Activated CD4-positive, alpha-beta T cell treated with anti-CD3 and anti-CD28 coated beads, Interleukin-2, amount 10 ng/mL, durations not matched to agents 24 days and 14 days (primary cell): ENCODE measurements at regions not wholly inside any gene's neighbourhood (a gene's known extent, or its start where the extent isn't known, plus 50 kb on each side); places are given as distances from the start of the nearest gene placed in this dataset.

Experiments used
- DNase-seq: peaks from one replicate; pipeline ENCODE4 v3.0.0; 2022
- H3K27ac Mint-ChIP-seq: one replicate; pipeline ENCODE4 v1.8.0; 2022; ENCODE audit warnings: mild to moderate bottlenecking, mixed read lengths
- H3K27me3 Mint-ChIP-seq: one replicate; pipeline ENCODE4 v1.8.0; 2022; ENCODE audit warnings: mixed read lengths
- H3K36me3 Mint-ChIP-seq: one replicate; pipeline ENCODE4 v1.8.0; 2022; ENCODE audit warnings: low read depth, mild to moderate bottlenecking, mixed read lengths
- H3K4me1 Mint-ChIP-seq: one replicate; pipeline ENCODE4 v1.8.0; 2021; ENCODE audit warnings: mixed read lengths
- H3K4me3 Mint-ChIP-seq: one replicate; pipeline ENCODE4 v1.8.0; 2022; ENCODE audit warnings: mild to moderate bottlenecking, moderate library complexity, mixed read lengths
- H3K9me3 Mint-ChIP-seq: one replicate; pipeline ENCODE4 v1.8.0; 2021; ENCODE audit warnings: mixed read lengths
- intact Hi-C: fragments of 100-400 bp; cut with micrococcal nuclease; formaldehyde crosslinking; loops from one replicate; pipeline ENCODE4 v1.15.1; 2023

DNA sequence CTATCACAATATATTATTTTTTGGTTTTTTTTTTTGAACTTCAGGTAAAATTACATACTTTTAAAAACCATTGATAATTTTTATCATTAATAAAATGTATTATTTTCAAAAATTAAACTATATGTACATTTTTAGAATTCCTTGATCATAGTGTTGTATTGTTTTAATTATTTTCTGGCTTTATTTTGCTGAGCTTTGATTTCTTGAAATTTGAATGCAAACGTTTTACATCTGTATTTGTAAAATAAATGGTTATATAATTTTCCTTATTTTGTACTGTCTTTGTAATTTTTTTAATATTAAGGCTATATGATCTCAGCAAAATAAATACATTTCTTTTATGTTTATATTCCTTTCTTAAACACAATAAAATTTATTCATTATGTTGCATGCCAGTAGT lies 125.6 kb downstream of the KIF2B start:
- H3K27ac Mint-ChIP-seq = no peak overlapping the region
- H3K36me3 Mint-ChIP-seq = no peaks in the 10 kb centered on the region
- H3K4me3 Mint-ChIP-seq = no peak overlapping the region
- intact Hi-C loops = no loop called here
- no peaks in the 10 kb centered on the region for H3K27me3 Mint-ChIP-seq
- DNase-seq = no peak
- peaks cover 11% of the 10 kb centered on the region for H3K9me3 Mint-ChIP-seq
- no peaks in the 10 kb centered on the region for H3K4me1 Mint-ChIP-seq

- Mint-ChIP-seq H3K27ac (no peak overlapping the region), H3K27me3 (no peaks in the 10 kb centered on the region), H3K36me3 (no peaks in the 10 kb centered on the region), H3K4me3 (no peak overlapping the region), H3K9me3 (peaks cover 15% of the 10 kb centered on the region), H3K4me1 (no peaks in the 10 kb centered on the region)
- no peak for DNase-seq
- intact Hi-C loops = no loop called here
These were observed 126.9 kb downstream of the KIF2B start for GRCh38 chr17:53949473-53950090.

GRCh38 chr17:53950207-53950857 lies 127.6 kb downstream of the KIF2B start:
- Mint-ChIP-seq H3K27me3 (no peaks in the 10 kb centered on the region), H3K4me3 (no peak overlapping the region)
- intact Hi-C loops = no loop called here

DNA sequence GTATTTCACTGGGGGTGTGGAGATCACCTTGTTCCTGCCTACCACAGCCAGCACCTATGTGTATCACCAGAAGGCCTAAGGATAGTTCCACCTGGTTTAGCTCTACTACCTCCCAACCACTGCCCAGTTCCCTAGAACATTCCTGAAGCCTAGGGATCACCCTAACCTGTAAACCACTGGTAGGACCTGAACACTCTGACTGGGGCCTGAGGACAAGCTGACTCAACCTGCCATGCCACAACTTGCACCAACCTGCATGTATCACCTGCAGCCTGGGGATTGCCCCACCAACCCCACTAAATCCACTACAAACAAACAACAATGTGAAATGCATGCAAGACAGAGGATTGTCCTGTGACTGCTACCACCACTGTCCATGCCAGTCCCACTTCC lies 128.1 kb downstream of the KIF2B start:
- no peak for DNase-seq
- no peaks in the 10 kb centered on the region for H3K4me1 Mint-ChIP-seq
- H3K27ac Mint-ChIP-seq = no peak overlapping the region
- no peaks in the 10 kb centered on the region for H3K27me3 Mint-ChIP-seq
- peaks cover 13% of the 10 kb centered on the region for H3K9me3 Mint-ChIP-seq
- H3K4me3 Mint-ChIP-seq = no peak overlapping the region
- H3K36me3 Mint-ChIP-seq = no peaks in the 10 kb centered on the region
- intact Hi-C loops = no loop called here

More at GRCh38 chr17:53950207-53950857, 127.6 kb downstream of the KIF2B start:
- Mint-ChIP-seq H3K36me3 (no peaks in the 10 kb centered on the region), H3K27ac (no peak overlapping the region), H3K4me1 (no peaks in the 10 kb centered on the region), H3K9me3 (peaks cover 11% of the 10 kb centered on the region)
- no peak for DNase-seq

- H3K27ac Mint-ChIP-seq = no peak overlapping the region
- peaks cover 8% of the 10 kb centered on the region for H3K9me3 Mint-ChIP-seq
- no peak overlapping the region for H3K4me3 Mint-ChIP-seq
- no peak for DNase-seq
- no peaks in the 10 kb centered on the region for H3K4me1 Mint-ChIP-seq
- H3K27me3 Mint-ChIP-seq = no peaks in the 10 kb centered on the region
- no peaks in the 10 kb centered on the region for H3K36me3 Mint-ChIP-seq
- intact Hi-C loops = no loop called here
These were observed 148.6 kb downstream of the KIF2B start for GRCh38 chr17:53971361-53971760.

DNA sequence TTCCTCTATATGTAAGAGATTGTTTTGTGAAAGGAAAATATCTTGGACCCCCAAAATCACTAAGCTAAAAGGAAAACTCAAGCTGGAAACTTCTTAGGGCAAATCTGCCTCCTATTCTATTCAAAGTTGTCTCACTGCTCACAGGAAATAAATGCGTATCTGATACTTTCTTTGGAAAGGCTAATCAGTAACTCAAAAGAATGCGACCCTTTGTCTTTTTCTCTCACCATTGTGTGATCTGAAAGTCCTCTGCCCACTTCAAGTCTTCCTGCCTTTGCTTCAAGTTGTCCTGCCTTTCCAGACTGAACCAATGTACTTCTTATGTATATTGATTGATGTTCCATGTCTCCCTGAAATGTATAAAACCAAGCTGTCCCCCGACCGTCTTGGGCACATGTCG lies 157.3 kb downstream of the KIF2B start:
- Mint-ChIP-seq H3K9me3 (peaks cover 11% of the 10 kb centered on the region), H3K36me3 (no peaks in the 10 kb centered on the region), H3K27me3 (no peaks in the 10 kb centered on the region), H3K4me3 (no peak overlapping the region), H3K4me1 (no peaks in the 10 kb centered on the region), H3K27ac (no peak overlapping the region)
- DNase-seq = no peak
- intact Hi-C loops = no loop called here

DNA sequence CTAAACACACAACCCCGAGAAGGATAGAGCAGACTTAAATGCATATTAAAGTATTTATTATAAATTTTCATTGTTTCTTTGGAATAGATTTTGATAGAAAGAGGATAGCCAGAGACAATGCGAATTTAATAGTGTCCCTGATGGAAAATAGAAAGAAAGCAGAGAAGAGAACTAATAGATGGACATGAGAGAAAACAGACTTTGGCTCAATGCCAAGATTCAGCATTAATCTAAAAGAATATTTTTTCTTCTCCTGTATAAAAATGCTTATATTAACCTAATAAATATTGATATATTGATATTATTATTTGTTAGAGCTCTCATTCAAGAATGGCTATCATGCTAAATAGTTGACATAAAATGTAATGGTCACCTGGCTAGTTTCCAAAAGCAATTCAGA lies 173.4 kb downstream of the KIF2B start:
- no peak overlapping the region for H3K27ac Mint-ChIP-seq
- intact Hi-C loops = no loop called here
- peaks cover 22% of the 10 kb centered on the region for H3K9me3 Mint-ChIP-seq
- no peak overlapping the region for H3K4me3 Mint-ChIP-seq
- H3K36me3 Mint-ChIP-seq = no peaks in the 10 kb centered on the region
- DNase-seq = no peak
- H3K27me3 Mint-ChIP-seq = no peaks in the 10 kb centered on the region
- no peaks in the 10 kb centered on the region for H3K4me1 Mint-ChIP-seq

- Mint-ChIP-seq H3K36me3 (no peaks in the 10 kb centered on the region), H3K9me3 (peaks cover 24% of the 10 kb centered on the region), H3K4me3 (no peak overlapping the region), H3K27me3 (no peaks in the 10 kb centered on the region), H3K27ac (no peak overlapping the region), H3K4me1 (no peaks in the 10 kb centered on the region)
- no peak for DNase-seq
- intact Hi-C loops = no loop called here
These were observed 174.2 kb downstream of the KIF2B start for GRCh38 chr17:53996890-53997289.

- H3K4me1 Mint-ChIP-seq = no peaks in the 10 kb centered on the region
- no peaks in the 10 kb centered on the region for H3K27me3 Mint-ChIP-seq
- H3K27ac Mint-ChIP-seq = no peak overlapping the region
- H3K9me3 Mint-ChIP-seq = peaks cover 7% of the 10 kb centered on the region
- DNase-seq = no peak
- H3K36me3 Mint-ChIP-seq = no peaks in the 10 kb centered on the region
- intact Hi-C loops = no loop called here
- H3K4me3 Mint-ChIP-seq = no peak overlapping the region
These were observed 185.1 kb downstream of the KIF2B start for GRCh38 chr17:54007855-54008254.

DNA sequence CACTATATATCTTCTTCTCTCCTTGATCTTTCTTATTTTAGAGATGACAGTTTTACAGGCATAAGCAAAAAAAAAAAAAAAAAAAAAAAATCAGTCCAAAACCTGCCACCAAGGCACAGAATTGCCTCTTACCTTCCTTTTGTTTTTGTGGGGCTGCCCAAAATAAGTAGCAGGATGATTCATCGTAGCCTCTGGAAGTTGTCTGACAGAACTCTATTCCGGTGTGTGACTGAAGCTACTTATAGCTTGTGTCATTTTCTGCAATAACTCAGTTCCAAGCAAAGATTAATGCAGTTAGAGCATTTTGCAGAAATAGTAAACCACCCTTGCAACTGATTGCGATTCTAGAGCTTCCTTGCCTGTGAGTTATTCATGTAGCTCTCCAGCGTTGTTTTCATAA lies 186.8 kb downstream of the KIF2B start:
- Mint-ChIP-seq H3K4me1 (no peaks in the 10 kb centered on the region), H3K9me3 (peaks cover 7% of the 10 kb centered on the region), H3K27me3 (no peaks in the 10 kb centered on the region), H3K36me3 (no peaks in the 10 kb centered on the region), H3K4me3 (no peak overlapping the region), H3K27ac (no peak overlapping the region)
- intact Hi-C loops = no loop called here
- no peak for DNase-seq

- Mint-ChIP-seq H3K4me1 (no peaks in the 10 kb centered on the region), H3K36me3 (no peaks in the 10 kb centered on the region), H3K9me3 (peaks cover 14% of the 10 kb centered on the region), H3K4me3 (no peak overlapping the region), H3K27me3 (no peaks in the 10 kb centered on the region), H3K27ac (no peak overlapping the region)
- DNase-seq = no peak
- intact Hi-C loops = no loop called here
These were observed 190.3 kb downstream of the KIF2B start for GRCh38 chr17:54013072-54013471.

DNA sequence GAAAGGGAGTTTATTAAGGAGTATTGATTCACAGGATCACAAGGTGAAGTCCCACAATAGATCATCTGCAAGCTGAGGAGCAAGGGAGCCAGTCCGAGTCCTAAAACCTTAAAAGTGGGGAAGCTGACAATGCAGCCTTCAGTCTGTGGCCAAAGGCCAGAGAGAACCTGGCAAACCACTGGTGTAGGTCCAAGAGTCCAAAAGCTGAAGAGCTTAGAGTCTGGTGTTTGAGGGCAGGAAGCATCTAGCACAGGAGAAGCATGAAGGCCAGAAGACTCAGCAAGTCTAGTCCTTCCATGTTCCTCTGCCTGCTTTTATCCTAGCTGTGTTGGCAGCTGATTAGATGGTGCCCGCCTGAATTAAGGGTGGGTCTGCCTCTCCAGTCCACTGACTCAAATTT lies 193.0 kb downstream of the KIF2B start:
- no peaks in the 10 kb centered on the region for H3K36me3 Mint-ChIP-seq
- no peak overlapping the region for H3K4me3 Mint-ChIP-seq
- no peaks in the 10 kb centered on the region for H3K27me3 Mint-ChIP-seq
- peaks cover 18% of the 10 kb centered on the region for H3K9me3 Mint-ChIP-seq
- H3K27ac Mint-ChIP-seq = no peak overlapping the region
- intact Hi-C loops = no loop called here
- no peaks in the 10 kb centered on the region for H3K4me1 Mint-ChIP-seq
- DNase-seq = no peak

DNA sequence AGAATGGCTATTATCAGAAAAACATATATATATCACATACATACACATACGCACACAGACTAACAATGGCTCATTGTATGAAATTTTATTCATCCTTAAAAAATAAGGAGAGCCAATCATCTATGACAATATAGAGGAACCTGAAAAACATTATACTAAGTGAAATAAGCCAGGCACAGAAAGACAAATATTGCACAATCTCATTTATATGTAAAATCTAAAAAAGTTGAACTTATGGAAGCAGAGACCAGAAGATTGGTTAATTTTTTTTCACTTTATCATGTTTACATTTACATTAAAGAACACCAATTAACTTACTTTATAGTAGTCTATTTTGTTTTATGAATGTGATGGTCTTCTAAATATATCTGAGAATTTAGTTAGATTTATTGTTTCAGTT lies 198.7 kb downstream of the KIF2B start:
- H3K36me3 Mint-ChIP-seq = no peaks in the 10 kb centered on the region
- no peak overlapping the region for H3K4me3 Mint-ChIP-seq
- DNase-seq = no peak
- intact Hi-C loops = no loop called here
- H3K4me1 Mint-ChIP-seq = no peaks in the 10 kb centered on the region
- no peaks in the 10 kb centered on the region for H3K27me3 Mint-ChIP-seq
- H3K27ac Mint-ChIP-seq = no peak overlapping the region
- peaks cover 22% of the 10 kb centered on the region for H3K9me3 Mint-ChIP-seq

DNA sequence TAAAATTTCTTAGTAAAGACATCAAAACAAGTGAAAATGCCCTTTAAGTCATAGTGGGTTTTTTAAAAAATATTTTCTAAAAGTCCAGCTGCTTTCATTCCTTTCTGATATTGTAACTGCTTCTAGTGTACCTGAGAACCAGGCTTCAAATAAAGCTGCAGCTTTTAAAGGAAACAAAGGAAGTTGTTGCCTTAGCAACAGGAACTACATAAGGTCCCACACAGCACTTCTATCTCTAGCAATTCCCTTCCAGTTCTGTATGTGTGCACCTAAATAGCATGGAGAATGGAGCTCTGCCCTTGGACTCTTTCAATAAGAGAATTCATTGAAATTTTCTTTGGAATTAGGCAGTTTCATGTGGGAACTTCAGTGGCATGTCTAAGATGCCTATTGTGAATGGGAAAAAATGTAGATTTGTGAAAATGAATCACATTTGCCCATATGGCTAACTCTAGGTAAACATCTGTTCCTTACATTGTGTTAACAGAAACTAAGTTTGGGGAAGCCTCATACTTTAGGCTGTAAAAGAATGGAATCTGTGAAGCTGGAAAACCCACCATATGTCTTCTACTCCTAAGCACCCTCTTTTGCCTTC lies 206.4 kb downstream of the KIF2B start:
- Mint-ChIP-seq H3K27me3 (no peaks in the 10 kb centered on the region), H3K36me3 (no peaks in the 10 kb centered on the region), H3K27ac (no peak overlapping the region), H3K4me1 (no peaks in the 10 kb centered on the region), H3K4me3 (no peak overlapping the region), H3K9me3 (peaks cover 9% of the 10 kb centered on the region)
- intact Hi-C loops = no loop called here
- DNase-seq = no peak

GRCh38 chr17:54029986-54030385 lies 207.3 kb downstream of the KIF2B start:
- no peak for DNase-seq
- Mint-ChIP-seq H3K27me3 (no peaks in the 10 kb centered on the region), H3K4me1 (no peaks in the 10 kb centered on the region)

More at GRCh38 chr17:54029986-54030385, 207.3 kb downstream of the KIF2B start:
- Mint-ChIP-seq H3K27ac (no peak overlapping the region), H3K4me3 (no peak overlapping the region), H3K9me3 (peaks cover 4% of the 10 kb centered on the region), H3K36me3 (no peaks in the 10 kb centered on the region)
- intact Hi-C loops = no loop called here
